H9 (cell line): ENCODE measurements at regions not wholly inside any gene's neighbourhood (a gene's known extent, or its start where the extent isn't known, plus 50 kb on each side); places are given as distances from the start of the nearest gene placed in this dataset.

Experiments
- DNase-seq: peaks from one replicate; pipeline ENCODE4 v3.0.0-alpha.2; 2017
- H2AFZ ChIP-seq: one replicate; pipeline ENCODE4 v1.6.1; 2013; ENCODE audit warnings: mild to moderate bottlenecking, low read length, control low read depth, moderate library complexity
- H2AK5ac ChIP-seq: 2 replicates; pipeline ENCODE4 v1.6.1; 2013; ENCODE audit warnings: low read length, control low read depth, mixed read lengths; ENCODE audit not compliant: insufficient read length
- H2BK120ac ChIP-seq: one replicate; pipeline ENCODE4 v1.6.1; 2013; ENCODE audit warnings: low read depth, mild to moderate bottlenecking, low read length, control low read depth, inconsistent platforms; ENCODE audit not compliant: poor library complexity, severe bottlenecking
- H2BK12ac ChIP-seq: 2 replicates; pipeline ENCODE4 v1.6.1; 2013; ENCODE audit warnings: low read length, control low read depth, mixed read lengths, low read depth; ENCODE audit not compliant: insufficient read length
- H2BK15ac ChIP-seq: 2 replicates; pipeline ENCODE4 v1.6.1; 2013; ENCODE audit warnings: low read depth, low read length, control low read depth
- H2BK20ac ChIP-seq: one replicate; pipeline ENCODE4 v1.6.1; 2013; ENCODE audit warnings: low read depth, mild to moderate bottlenecking, low read length, control low read depth, inconsistent platforms; ENCODE audit not compliant: poor library complexity, severe bottlenecking
- H2BK5ac ChIP-seq: 2 replicates; pipeline ENCODE4 v1.6.1; 2013; ENCODE audit warnings: low read length, control low read depth, mixed read lengths; ENCODE audit not compliant: insufficient read length
- H3K14ac ChIP-seq: 2 replicates; pipeline ENCODE4 v1.6.1; 2013; ENCODE audit warnings: low read length, control low read depth; ENCODE audit not compliant: insufficient read depth
- H3K18ac ChIP-seq: 2 replicates; pipeline ENCODE4 v1.6.1; 2013; ENCODE audit warnings: low read depth, mild to moderate bottlenecking, mixed read lengths, low read length, control low read depth; ENCODE audit not compliant: insufficient read length
- H3K23ac ChIP-seq: 2 replicates; pipeline ENCODE4 v1.6.1; 2013; ENCODE audit warnings: low read length, control low read depth, mixed read lengths, low read depth; ENCODE audit not compliant: insufficient read length
- H3K23me2 ChIP-seq: 2 replicates; pipeline ENCODE4 v1.6.1; 2013; ENCODE audit warnings: low read depth, mild to moderate bottlenecking, mixed read lengths, low read length, control low read depth; ENCODE audit not compliant: insufficient read length, poor library complexity, severe bottlenecking
- H3K27ac ChIP-seq: 2 replicates; pipeline ENCODE4 v1.5.1; 2013; ENCODE audit warnings: low read length, control low read depth, mixed read lengths, low read depth; ENCODE audit not compliant: insufficient read length
- H3K27me3 ChIP-seq: 2 replicates; pipeline ENCODE4 v1.6.1; 2013; ENCODE audit warnings: low read length, control low read depth, inconsistent platforms; ENCODE audit not compliant: insufficient read depth
- H3K4ac ChIP-seq: 2 replicates; pipeline ENCODE4 v1.6.1; 2013; ENCODE audit warnings: low read depth, mild to moderate bottlenecking, control low read depth, inconsistent platforms, low read length, moderate library complexity
- H3K4me1 ChIP-seq: 2 replicates; pipeline ENCODE4 v1.6.1; 2013; ENCODE audit warnings: low read length, control low read depth, inconsistent platforms; ENCODE audit not compliant: insufficient read depth
- H3K4me2 ChIP-seq: 2 replicates; pipeline ENCODE4 v1.6.1; 2013; ENCODE audit warnings: low read length, control low read depth, mixed read lengths; ENCODE audit not compliant: insufficient read length, insufficient read depth
- H3K56ac ChIP-seq: 2 replicates; pipeline ENCODE4 v1.6.1; 2013; ENCODE audit warnings: low read depth, mild to moderate bottlenecking, mixed read lengths, low read length, control low read depth; ENCODE audit not compliant: insufficient read length
- H3K79me1 ChIP-seq: 2 replicates; pipeline ENCODE4 v1.6.1; 2013; ENCODE audit warnings: low read depth, mild to moderate bottlenecking, moderate library complexity, low read length, control low read depth, inconsistent platforms; ENCODE audit not compliant: insufficient read depth, poor library complexity, severe bottlenecking
- H3K79me2 ChIP-seq: 2 replicates; pipeline ENCODE4 v1.6.1; 2013; ENCODE audit warnings: low read length, control low read depth, inconsistent platforms; ENCODE audit not compliant: insufficient read depth
- H3K9ac ChIP-seq: 2 replicates; pipeline ENCODE4 v1.6.1; 2013; ENCODE audit warnings: low read length, control low read depth, mixed read lengths; ENCODE audit not compliant: insufficient read length; ENCODE audit errors: extremely low read depth
- H3K9me3 ChIP-seq: one replicate; pipeline ENCODE4 v1.6.1; 2013; ENCODE audit warnings: low read depth, low read length, inconsistent platforms; ENCODE audit not compliant: control insufficient read depth
- H3T11ph ChIP-seq: one replicate; pipeline ENCODE4 v1.6.1; 2013; ENCODE audit warnings: mild to moderate bottlenecking, low read length, control low read depth, inconsistent platforms
- H4K20me1 ChIP-seq: one replicate; pipeline ENCODE4 v1.6.1; 2013; ENCODE audit not compliant: control insufficient read depth, insufficient read length, insufficient read depth
- H4K5ac ChIP-seq: 2 replicates; pipeline ENCODE4 v1.6.1; 2013; ENCODE audit warnings: low read depth, mild to moderate bottlenecking, mixed read lengths, low read length, control low read depth; ENCODE audit not compliant: insufficient read length
- H4K8ac ChIP-seq: replicated peaks from 2 replicates; pipeline ENCODE4 v1.6.1; 2013; ENCODE audit warnings: low read length, control low read depth, mixed read lengths, low read depth; ENCODE audit not compliant: insufficient read length
- H4K91ac ChIP-seq: 2 replicates; pipeline ENCODE4 v1.6.1; 2013; ENCODE audit warnings: low read depth, mild to moderate bottlenecking, moderate library complexity, mixed read lengths, low read length, control low read depth; ENCODE audit not compliant: insufficient read length
- H3K27ac Mint-ChIP-seq, 3 experiments: 2 replicates in 2 of 3; 3 replicates in 1 of 3; pipeline ENCODE4 v1.8.0; 2020 to 2021; ENCODE audit warnings: mixed read lengths in 3 of 3, mild to moderate bottlenecking in 1 of 3, moderate library complexity in 1 of 3
- H3K27me3 Mint-ChIP-seq: 2 replicates; pipeline ENCODE4 v1.8.0; 2021; ENCODE audit warnings: low read depth, mild to moderate bottlenecking, moderate library complexity, mixed read lengths
- H3K36me3 Mint-ChIP-seq, 3 experiments: 2 replicates in 2 of 3; 3 replicates in 1 of 3; pipeline ENCODE4 v1.8.0; 2020 to 2021; ENCODE audit warnings: low read depth in 3 of 3, mixed read lengths in 3 of 3; ENCODE audit not compliant: insufficient read depth in 1 of 3
- H3K4me1 Mint-ChIP-seq, 2 experiments: 2 replicates each; pipeline ENCODE4 v1.8.0; 2020; ENCODE audit warnings: mixed read lengths in 2 of 2
- H3K4me3 Mint-ChIP-seq, 2 experiments: 2 replicates in 1 of 2; 3 replicates in 1 of 2; pipeline ENCODE4 v1.8.0; 2020 to 2021; ENCODE audit warnings: mild to moderate bottlenecking in 2 of 2, mixed read lengths in 2 of 2, moderate library complexity in 1 of 2
- H3K9me3 Mint-ChIP-seq, 2 experiments: 2 replicates in 1 of 2; 3 replicates in 1 of 2; pipeline ENCODE4 v1.8.0; 2020; ENCODE audit warnings: mild to moderate bottlenecking in 2 of 2, mixed read lengths in 2 of 2, moderate library complexity in 1 of 2
- CTCF ChIP-seq: fragments of 200-600 bp; sonication (generic); conservative IDR thresholded peaks from 3 replicates; pipeline ENCODE4 v1.8.0; 2021; ENCODE audit warnings: antibody characterized with exemption, mild to moderate bottlenecking
- WGBS: extraction: QIAGEN DNeasy Blood & Tissue Kit; methylation state at CpG from one replicate; pipeline ENCODE4 v1.1.7; 2013; ENCODE audit warnings: missing lambda C conversion rate, low lambda C conversion rate, mixed read lengths; ENCODE audit not compliant: insufficient read length; ENCODE audit errors: extremely low coverage; 5-methylcytosine and 5-hydroxymethylcytosine counted together

- Histone ChIP-seq H2BK120ac (no peak overlapping the region), H2AFZ (no peak overlapping the region), H2BK15ac (no peak overlapping the region), H3K23me2 (no peaks in the 10 kb centered on the region), H2BK5ac (no peak overlapping the region), H3K9me3 (no peaks in the 10 kb centered on the region), H3K79me2 (no peaks in the 10 kb centered on the region), H3K9ac (no peak overlapping the region), H3K14ac (no peak overlapping the region), H3K23ac (no peak overlapping the region), H3K79me1 (no peaks in the 10 kb centered on the region), H3K56ac (no peak overlapping the region), H2BK12ac (no peak overlapping the region), H3K27ac (no peak overlapping the region), H4K91ac (no peak overlapping the region), H3K27me3 (no peaks in the 10 kb centered on the region), H4K5ac (no peak overlapping the region), H4K20me1 (no peaks in the 10 kb centered on the region), H3K4me2 (no peak overlapping the region), H3K4ac (no peak overlapping the region), H2BK20ac (no peak overlapping the region), H3K18ac (no peak overlapping the region), H4K8ac (no peak overlapping the region), H2AK5ac (no peak overlapping the region), H3T11ph (no peak overlapping the region), H3K4me1 (no peaks in the 10 kb centered on the region; the same call in none of the 2 replicates)
- H3K27me3 Mint-ChIP-seq: no peaks in the 10 kb centered on the region
- no peaks in the 10 kb centered on the region for H3K9me3 Mint-ChIP-seq
- WGBS: no CpG with 5 or more reads among the region's 7 CpGs
- H3K4me3 Mint-ChIP-seq: no peak overlapping the region
- no peak overlapping the region for H3K27ac Mint-ChIP-seq
- no peak for DNase-seq
- H3K4me1 Mint-ChIP-seq: peaks cover 4 to 7% of the 10 kb centered on the region in 2 experiments; a peak in 3 of 4 replicates
- no peak for TF ChIP-seq CTCF
- H3K36me3 Mint-ChIP-seq: no peaks in the 10 kb centered on the region
These were observed 67.6 kb downstream of the ARF6 start for GRCh38 chr14:49960453-49960852.
